PFSK-1 (cell line): ENCODE measurements at regions not wholly inside any gene's neighbourhood (a gene's known extent, or its start where the extent isn't known, plus 50 kb on each side); places are given as distances from the start of the nearest gene placed in this dataset.

ENCODE experiments used
- FOXP2 ChIP-seq: optimal IDR thresholded peaks from 2 replicates; pipeline ENCODE3; 2011; ENCODE audit warnings: borderline replicate concordance, control low read depth, inconsistent platforms; ENCODE audit not compliant: insufficient read depth; ENCODE audit errors: extremely low read length, extremely low read depth
- POLR2AphosphoS5 ChIP-seq: IDR thresholded peaks from 2 replicates; pipeline ENCODE4 v1.6.1; 2012; ENCODE audit warnings: low read depth, mild to moderate bottlenecking, control low read depth, low read length, moderate library complexity
- SIN3A ChIP-seq: IDR thresholded peaks from 2 replicates; pipeline ENCODE4 v1.6.1; 2012; ENCODE audit warnings: mild to moderate bottlenecking, low read length, moderate library complexity, borderline replicate concordance; ENCODE audit not compliant: insufficient read depth
- TAF1 ChIP-seq: IDR thresholded peaks from 2 replicates; pipeline ENCODE4 v1.6.1; 2012; ENCODE audit warnings: low read length, control low read depth, borderline replicate concordance; ENCODE audit not compliant: insufficient read depth
- TF ChIP-seq, protein P1 (sequence below), 2 experiments: IDR thresholded peaks; 2 replicates each; pipeline versions ENCODE4 v1.6.1 to v1.8.0; 2011 to 2012; ENCODE audit warnings: low read depth in 2 of 2, low read length in 2 of 2, control low read depth in 1 of 2, inconsistent platforms in 1 of 2, mild to moderate bottlenecking in 1 of 2, moderate library complexity in 1 of 2; ENCODE audit not compliant: insufficient read depth in 1 of 2

DNA sequence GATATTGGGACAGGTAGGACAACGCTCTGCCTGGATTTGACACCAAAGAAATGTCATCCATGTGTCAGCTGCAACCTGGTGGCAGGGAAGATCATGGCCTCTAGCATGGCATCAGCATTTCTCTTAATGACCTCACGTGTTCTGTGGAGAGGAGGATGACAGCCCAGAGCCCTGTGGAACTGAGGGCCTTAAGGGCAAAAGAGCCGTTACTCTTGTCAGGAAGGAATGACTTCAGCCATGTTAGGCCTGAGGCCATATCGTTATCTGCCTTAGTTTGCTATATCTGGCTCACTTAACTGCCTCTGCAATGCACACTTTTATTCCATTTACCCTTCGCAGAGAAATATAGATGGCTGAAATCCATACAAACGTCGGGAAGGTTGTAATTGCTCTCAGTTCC is 83.2 kb upstream of the PBX1 start:
- TF ChIP-seq, protein P1, sequence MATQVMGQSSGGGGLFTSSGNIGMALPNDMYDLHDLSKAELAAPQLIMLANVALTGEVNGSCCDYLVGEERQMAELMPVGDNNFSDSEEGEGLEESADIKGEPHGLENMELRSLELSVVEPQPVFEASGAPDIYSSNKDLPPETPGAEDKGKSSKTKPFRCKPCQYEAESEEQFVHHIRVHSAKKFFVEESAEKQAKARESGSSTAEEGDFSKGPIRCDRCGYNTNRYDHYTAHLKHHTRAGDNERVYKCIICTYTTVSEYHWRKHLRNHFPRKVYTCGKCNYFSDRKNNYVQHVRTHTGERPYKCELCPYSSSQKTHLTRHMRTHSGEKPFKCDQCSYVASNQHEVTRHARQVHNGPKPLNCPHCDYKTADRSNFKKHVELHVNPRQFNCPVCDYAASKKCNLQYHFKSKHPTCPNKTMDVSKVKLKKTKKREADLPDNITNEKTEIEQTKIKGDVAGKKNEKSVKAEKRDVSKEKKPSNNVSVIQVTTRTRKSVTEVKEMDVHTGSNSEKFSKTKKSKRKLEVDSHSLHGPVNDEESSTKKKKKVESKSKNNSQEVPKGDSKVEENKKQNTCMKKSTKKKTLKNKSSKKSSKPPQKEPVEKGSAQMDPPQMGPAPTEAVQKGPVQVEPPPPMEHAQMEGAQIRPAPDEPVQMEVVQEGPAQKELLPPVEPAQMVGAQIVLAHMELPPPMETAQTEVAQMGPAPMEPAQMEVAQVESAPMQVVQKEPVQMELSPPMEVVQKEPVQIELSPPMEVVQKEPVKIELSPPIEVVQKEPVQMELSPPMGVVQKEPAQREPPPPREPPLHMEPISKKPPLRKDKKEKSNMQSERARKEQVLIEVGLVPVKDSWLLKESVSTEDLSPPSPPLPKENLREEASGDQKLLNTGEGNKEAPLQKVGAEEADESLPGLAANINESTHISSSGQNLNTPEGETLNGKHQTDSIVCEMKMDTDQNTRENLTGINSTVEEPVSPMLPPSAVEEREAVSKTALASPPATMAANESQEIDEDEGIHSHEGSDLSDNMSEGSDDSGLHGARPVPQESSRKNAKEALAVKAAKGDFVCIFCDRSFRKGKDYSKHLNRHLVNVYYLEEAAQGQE (IDR thresholded peaks at IDR 0.05; ENCODE audit: insufficient read depth in 1 of 2, low read depth in 2 of 2, low read length in 2 of 2): no peak
- TF ChIP-seq TAF1 (no peak), POLR2AphosphoS5 (no peak), FOXP2 (no peak), SIN3A (no peak)

DNA sequence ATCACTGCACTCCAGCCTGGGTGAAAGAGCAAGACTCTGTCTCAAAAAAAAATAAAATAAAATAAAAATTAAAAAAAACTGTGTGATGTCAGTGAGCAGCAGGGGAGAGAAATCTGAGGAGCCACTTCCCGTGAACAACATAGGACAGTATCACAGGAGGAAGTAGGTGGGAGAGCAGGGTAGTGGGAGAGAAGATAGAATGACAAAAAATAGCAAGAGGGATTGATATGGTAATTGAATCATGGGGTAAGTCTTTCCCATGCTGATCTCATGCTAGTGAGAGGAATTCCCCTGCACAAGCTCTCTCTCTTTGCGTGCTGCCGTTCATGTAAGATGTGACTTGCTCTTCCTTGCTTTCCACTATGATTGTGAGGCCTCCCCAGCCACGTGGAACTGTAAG is 81.6 kb upstream of the PBX1 start:
- TF ChIP-seq, protein P1 (IDR thresholded peaks at IDR 0.05; ENCODE audit: insufficient read depth in 1 of 2, low read depth in 2 of 2, low read length in 2 of 2): no peak
- TF ChIP-seq SIN3A (no peak), FOXP2 (no peak), POLR2AphosphoS5 (no peak), TAF1 (no peak)

DNA sequence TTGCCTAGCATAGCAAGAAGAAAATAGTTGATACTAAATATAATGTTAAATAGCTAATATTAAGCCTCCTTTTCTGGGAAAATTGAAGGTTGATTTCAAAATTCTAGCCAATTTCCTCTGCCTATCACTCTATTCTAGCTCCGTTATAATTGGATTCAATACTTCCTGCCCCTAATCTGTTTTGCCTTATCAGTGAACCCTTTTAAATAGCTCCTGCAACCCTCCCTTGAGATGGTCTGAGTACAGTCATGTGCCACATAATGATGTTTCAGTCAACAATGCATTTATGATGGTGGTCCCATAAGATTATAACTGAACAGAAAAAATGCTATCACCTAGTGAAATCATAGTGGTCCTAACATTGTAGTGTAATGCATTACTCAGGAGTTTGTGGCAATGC is 79.7 kb upstream of the PBX1 start:
- no peak for TF ChIP-seq SIN3A

DNA sequence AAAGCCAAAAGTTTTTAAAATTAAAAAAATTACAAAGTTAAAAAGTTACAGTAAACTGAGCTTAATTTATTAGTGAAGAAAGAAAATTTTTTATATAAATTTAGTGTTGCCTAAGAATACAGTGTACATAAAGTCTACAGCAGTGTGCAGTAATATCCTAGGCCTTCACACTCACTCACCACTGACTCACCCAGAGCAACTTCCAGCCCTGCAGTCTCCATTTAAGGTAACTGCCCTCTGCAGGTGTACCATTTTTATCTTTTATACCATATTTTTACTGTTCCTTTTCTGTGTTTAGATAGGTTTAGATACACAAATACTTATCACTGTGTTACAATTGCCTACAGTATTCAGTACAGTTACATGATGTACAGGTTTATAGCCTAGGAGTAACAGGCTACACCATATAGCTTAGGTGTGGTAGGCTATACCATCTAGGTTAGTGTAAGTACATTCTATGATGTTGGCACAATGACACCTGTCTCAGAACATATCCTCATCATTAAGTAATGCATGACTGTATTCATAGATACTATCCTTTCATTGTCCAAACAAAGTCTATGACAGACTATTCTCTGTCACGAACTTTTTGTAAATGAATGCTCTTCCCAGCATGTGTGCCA is 78.6 kb upstream of the PBX1 start:
- TF ChIP-seq TAF1 (no peak), SIN3A (no peak), POLR2AphosphoS5 (no peak), FOXP2 (no peak)
- TF ChIP-seq, protein P1 (IDR thresholded peaks at IDR 0.05; ENCODE audit: insufficient read depth in 1 of 2, low read depth in 2 of 2, low read length in 2 of 2): no peak

DNA sequence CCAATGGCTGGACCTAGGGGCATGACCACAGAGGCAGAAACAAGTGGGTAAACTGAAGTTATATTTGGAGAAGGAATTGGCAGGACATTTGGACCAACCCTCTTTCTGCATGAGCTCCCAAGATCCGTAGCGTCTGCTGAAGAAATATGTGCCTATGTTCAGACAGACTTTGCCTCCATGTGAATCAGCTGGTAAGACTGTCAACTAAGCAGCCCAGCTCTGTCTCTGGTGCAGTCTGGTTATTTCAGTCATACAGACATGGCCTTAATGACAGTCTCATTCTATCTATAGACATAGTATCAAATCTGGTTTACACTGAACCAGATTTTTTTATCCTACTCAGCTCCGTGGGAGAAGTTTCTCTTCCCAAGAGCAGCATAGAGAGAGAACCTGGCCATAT is 63.1 kb upstream of the PBX1 start:
- TF ChIP-seq SIN3A (no peak), FOXP2 (no peak), TAF1 (no peak), POLR2AphosphoS5 (no peak)
- TF ChIP-seq, protein P1 (IDR thresholded peaks at IDR 0.05; ENCODE audit: insufficient read depth in 1 of 2, low read depth in 2 of 2, low read length in 2 of 2): no peak
